Esophagus muscularis mucosa (tissue), 3 donors: ENCODE measurements at regions not wholly inside any gene's neighbourhood (a gene's known extent, or its start where the extent isn't known, plus 50 kb on each side); places are given as distances from the start of the nearest gene placed in this dataset.

Source experiments
- CTCF ChIP-seq, 3 experiments: fragments of 200-600 bp in 2 of 3; fragments of 450-650 bp in 1 of 3; sonication (generic) in 2 of 3; IDR thresholded peaks; one replicate each; pipeline ENCODE4 v1.5.1; 2017 to 2019; ENCODE audit warnings: antibody characterized with exemption in 3 of 3, mild to moderate bottlenecking in 2 of 3, moderate library complexity in 1 of 3
- POLR2A ChIP-seq: fragments of 450-650 bp; IDR thresholded peaks from one replicate; pipeline ENCODE4 v1.6.1; 2017; ENCODE audit warnings: antibody characterized with exemption, moderate library complexity, mild to moderate bottlenecking, low read depth

GRCh38 chr2:16068552-16068940, 128.2 kb downstream of the MYCN start:
- TF ChIP-seq CTCF (IDR thresholded peaks at IDR 0.05) (no peak), POLR2A (no peak)
